ENCODE measurements at regions not wholly inside any gene's neighbourhood (a gene's known extent, or its start where the extent isn't known, plus 50 kb on each side); places are given as distances from the start of the nearest gene placed in this dataset.

- TF ChIP-seq, protein P1, sequence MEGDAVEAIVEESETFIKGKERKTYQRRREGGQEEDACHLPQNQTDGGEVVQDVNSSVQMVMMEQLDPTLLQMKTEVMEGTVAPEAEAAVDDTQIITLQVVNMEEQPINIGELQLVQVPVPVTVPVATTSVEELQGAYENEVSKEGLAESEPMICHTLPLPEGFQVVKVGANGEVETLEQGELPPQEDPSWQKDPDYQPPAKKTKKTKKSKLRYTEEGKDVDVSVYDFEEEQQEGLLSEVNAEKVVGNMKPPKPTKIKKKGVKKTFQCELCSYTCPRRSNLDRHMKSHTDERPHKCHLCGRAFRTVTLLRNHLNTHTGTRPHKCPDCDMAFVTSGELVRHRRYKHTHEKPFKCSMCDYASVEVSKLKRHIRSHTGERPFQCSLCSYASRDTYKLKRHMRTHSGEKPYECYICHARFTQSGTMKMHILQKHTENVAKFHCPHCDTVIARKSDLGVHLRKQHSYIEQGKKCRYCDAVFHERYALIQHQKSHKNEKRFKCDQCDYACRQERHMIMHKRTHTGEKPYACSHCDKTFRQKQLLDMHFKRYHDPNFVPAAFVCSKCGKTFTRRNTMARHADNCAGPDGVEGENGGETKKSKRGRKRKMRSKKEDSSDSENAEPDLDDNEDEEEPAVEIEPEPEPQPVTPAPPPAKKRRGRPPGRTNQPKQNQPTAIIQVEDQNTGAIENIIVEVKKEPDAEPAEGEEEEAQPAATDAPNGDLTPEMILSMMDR (IDR thresholded peaks at IDR 0.05): no peak
- TF ChIP-seq POLR2A (IDR thresholded peaks at IDR 0.05) (no peak), EP300 (IDR thresholded peaks at IDR 0.05) (no peak)
Observed at GRCh38 chr15:93478947-93479346, 389.9 kb upstream of the RGMA start.

Measured in tibial nerve (tissue), 4 donors.